ENCODE measurements at regions not wholly inside any gene's neighbourhood (a gene's known extent, or its start where the extent isn't known, plus 50 kb on each side); places are given as distances from the start of the nearest gene placed in this dataset.
"Not testable (repeated sequence)": the region's sequence is repeated elsewhere in the genome, so short reads cannot be mapped to it uniquely, and the experiment has no call there.

DNA sequence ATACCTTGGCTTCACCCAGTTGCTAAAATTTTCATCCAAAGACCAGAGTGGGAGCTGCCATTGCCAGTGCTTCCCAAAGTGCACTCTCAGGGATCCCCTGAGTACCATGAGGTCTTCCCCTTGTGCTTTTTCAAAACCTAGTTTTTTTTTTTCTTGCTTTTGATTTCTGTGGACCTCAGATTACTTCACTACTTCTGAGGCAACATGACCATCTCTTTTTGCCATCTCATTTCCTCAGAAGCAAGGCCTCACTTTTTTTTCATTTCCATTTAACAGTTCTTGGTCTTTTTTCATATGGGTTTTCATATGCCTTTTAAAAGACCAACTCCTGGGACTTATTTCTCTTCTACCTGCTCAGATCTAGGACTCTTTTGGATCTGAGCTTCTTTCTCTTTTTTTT, 64.1 kb upstream of the MMS22L start:
- no peak for DNase-seq

DNA sequence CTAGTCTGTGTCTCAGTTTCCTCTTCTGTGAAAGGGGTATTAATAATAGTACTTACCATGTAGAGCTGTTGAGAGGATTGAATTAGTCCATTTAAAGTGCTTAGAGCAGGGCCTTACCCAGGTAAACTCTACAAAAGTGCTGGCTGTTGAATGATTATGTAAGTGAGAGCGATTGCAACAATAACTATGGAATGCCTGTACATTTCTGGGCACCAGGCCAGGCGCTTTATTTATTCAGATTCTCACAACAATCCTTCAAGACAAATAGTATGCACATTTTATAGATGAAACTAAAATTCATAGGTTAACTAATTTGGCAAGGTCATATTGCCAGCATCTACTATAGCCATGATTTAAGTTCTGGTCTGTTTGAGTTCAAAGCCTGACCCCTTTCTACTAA, 78.3 kb upstream of the MMS22L start:
- no peak for DNase-seq

GRCh38 chr6:97364327-97364726, 81.3 kb upstream of the MMS22L start:
- no peak for DNase-seq

DNA sequence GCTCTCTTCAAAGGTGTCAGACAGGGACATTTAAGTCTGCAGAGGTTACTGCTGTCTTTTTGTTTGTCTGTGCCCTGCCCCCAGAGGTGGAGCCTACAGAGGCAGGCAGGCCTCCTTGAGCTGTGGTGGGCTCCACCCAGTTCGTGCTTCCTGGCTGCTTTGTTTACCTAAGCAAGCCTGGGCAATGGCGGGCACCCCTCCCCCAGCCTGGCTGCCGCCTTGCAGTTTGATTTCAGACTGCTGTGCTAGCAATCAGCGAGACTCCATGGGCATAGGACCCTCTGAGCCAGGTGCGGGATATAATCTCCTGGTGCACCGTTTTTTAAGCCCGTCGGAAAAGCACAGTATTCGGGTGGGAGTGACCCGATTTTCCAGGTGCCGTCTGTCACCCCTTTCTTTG, 99.1 kb upstream of the MMS22L start:
- DNase-seq = not testable (repeated sequence)

- DNase-seq = no peak
These were observed 109.7 kb upstream of the MMS22L start for GRCh38 chr6:97392735-97393134.

DNA sequence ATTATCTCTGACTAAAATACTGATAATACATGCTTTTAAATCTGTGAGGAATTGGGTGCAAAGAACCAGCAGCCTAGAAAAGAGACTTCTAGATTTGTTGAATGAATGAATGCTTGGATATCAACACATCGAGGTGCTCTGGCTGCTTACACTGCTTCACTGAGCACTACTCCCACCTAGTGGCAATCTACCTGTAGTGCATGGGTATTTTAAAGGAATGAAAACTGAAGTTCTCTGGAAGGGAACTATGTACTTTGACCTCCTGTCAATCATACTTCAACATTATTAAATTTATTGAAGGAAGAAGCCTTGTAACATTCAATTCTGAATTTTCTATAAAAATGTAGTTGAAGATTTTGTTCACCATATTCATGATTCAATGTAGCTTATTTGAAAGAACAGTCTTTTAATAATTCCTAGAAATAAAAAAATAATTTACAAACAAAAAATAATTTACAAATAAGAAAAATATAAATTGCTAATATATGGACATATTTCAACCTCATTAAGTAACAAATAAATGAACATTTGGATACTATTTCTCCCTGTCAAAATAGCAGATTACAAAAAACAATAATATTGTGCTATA, 111.2 kb upstream of the MMS22L start:
- peak in 16 of 51 donors; percentile 0 to 58 (median 8) for DNase-seq

DNA sequence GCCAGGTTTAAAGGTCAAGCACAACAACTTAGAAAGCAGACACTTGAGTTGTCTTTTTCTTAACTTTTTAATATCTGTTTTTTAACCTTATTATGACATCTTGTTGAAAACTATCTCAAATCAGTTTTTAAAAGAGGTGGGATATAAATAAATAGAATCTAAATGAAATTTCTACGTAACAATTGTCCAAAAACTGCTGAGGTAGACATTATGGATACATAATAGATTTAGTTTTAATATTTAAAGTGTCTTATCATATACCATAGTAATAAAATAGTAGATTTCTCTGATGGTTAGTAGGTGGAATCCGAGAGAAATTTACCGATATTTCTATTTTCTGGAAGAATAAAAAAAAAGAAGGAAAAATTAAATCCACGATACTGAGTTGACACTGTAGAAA, 113.9 kb upstream of the MMS22L start:
- DNase-seq = no peak

DNA sequence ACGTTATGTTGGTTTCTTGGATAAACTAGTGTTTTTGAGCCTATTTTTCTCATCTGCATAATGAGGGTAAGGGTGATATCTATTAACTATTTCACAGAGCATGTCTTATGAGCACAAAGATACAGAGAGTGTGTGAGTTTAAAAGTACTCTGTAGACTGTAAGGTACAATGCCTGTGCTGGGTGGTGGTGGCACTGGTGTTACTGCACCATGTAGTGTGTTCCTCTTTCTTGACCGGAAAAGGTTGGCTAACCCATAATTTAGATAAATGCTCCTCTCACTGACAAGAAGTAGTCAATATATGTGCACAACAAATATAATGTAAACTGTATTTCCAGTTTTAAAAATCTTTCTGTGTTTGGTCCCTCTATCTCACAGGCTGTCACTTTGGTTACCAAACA, 116.2 kb upstream of the MMS22L start:
- DNase-seq = no peak

DNA sequence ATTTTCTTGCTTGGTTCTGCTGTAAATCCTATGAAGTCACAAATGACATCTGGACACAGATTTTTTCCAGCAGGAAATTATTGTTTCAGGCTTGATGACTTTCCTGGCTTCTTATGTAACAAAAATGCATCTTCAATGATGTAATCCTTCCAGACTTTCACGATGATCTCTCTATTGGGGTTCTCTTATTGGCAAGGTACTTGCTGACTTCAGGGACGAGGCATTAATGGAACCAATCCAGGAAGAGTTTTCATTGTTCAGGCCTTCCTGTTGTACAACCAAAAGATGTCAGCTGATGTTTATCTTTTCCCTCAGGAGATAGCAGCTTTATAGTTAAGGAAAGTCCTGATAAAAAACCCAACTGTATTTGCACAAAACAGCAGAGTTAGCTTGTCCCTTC, 118.5 kb upstream of the MMS22L start:
- no peak for DNase-seq

DNA sequence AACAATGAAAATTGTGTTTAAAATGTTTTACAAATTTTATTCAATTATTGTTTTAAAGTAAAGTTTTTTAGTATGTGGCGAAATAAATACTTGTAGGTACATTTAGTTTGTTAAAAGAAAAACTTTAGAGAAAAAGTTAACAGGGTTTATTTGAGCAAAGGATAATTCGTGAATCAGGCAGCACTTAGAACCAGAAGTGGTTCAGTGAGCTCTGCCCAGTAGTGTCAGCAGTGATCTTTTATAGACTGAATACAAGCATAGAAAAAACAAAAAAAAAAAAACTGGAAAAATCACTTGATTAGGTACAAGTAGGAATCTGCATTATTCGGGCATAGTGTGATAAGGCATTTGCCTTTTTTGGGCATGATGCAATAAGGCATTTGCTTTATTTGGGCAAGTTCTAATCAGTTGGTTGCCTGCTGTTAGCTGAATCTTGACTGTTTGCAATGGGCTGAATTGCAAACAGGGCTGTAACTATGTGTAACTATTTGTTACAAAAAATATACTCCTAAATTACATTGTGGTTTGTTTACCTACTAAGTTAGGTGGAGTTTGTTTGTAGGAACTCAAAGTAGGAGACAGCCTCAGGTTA, 122.9 kb upstream of the MMS22L start:
- DNase-seq = no peak

GRCh38 chr6:97406633-97407032, 123.6 kb upstream of the MMS22L start:
- no peak for DNase-seq

DNA sequence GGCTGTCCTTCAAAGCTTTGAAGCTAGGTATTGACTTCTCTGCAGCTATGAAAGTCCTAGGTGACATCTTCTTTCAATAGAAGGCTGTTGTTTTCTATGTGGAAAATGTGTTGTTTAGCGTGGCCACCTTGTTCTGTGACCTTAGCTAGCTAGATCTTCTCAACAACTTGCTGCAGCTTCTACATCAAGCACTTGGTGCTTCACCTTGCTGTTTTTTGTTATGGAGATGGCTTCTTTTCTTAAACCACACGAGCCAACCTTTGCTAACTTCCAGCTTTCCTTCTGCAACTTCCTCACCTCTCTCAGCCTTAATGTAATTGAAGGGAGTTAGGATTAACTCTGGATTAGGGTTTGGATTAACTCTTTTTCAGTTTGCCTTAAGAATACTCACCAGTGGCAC, 128.6 kb upstream of the MMS22L start:
- DNase-seq = no peak

DNA sequence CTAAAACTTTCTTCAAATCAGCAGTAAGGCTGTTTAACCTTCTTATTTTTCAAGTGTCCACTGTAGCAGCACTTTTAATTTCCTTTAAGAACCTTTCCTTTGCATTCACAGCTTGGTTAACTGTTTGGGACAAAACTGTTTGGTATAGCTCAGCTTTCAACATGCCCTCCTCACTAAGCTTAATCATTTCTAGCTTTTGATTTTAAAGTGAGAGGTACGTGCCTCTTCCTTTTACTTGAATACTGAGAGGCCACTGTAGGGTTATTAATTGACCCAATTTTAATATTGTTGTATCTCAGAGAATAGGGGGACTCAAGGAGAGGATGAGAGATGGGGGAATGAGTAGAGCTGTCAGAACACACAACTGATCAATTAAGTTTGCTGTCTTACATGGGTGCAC, 129.5 kb upstream of the MMS22L start:
- no peak for DNase-seq

GRCh38 chr6:97422171-97422570, 139.2 kb upstream of the MMS22L start:
- DNase-seq = no peak

GRCh38 chr6:97423190-97423589, 140.2 kb upstream of the MMS22L start:
- DNase-seq = no peak

GRCh38 chr6:97427648-97428047, 144.6 kb upstream of the MMS22L start:
- no peak for DNase-seq

- peak in 8 of 51 donors; percentile 5 to 75 (median 36) for DNase-seq
These were observed 154.1 kb upstream of the MMS22L start for GRCh38 chr6:97437087-97437486.

GRCh38 chr6:97438011-97438671, 155.1 kb upstream of the MMS22L start:
- peak in 2 of 51 donors; percentile 45 to 58 for DNase-seq

DNA sequence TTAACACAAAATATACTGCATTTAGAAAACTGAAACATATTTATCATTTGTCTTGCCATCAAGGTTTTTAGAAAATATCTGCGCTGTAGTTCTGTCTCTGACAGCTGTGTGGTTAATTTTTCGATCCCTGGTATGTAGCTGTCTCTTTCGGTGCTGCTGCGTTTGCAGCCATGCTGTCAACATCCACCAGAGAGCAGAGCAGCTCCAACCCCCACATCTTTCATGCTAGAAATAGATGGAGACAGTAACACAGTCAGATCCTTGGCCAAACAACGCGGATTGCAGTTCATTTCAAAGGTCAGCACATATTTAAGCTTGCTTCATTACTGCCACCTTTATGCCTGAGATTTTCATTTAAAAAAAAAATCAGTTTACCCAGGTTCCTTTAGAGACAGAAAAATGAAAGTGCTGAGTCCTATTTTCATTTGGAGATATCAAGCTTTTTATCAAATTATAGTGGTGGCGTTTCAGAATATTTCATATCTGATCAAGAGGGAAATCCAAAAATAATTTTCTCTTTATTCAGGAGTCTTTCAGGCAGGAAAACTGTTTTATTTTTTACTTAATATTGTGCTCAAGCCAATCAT, 157.7 kb upstream of the MMS22L start:
- peak in 40 of 51 donors; percentile 1 to 91 (median 52) for DNase-seq

DNA sequence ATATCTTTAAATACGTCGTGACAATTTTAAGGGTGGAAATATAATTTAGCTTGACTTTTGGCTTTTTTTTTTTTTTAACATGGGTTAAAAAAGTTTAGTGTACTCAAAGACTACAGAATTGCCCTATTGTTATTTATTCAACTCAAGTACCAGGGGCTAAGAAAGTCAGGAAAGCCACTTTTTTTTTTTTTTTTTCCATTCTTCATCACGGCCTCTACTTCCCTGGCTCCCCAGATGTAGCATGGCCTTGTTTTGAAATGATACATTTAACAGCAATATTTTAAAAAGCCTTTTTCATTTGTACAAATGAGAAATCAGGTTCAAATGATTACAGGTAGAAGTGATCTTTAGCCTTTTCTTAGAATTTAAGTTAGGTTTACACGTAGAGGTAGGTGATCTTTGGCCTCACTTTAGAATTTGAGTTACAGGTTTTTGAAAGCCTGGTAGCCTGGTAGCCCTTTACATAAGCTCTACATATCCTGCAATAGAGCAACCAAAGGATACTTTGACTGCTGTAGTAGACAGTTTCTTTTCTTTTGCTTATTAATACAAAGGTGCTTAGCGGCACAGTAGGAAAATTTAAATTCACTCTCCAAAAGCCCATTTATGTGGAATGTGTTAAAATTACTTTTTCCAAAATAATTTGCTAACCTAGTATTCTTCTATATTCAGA, 160.5 kb upstream of the MMS22L start:
- DNase-seq = no peak

- no peak for DNase-seq
These were observed 162.4 kb upstream of the MMS22L start for GRCh38 chr6:97445407-97445806.

DNA sequence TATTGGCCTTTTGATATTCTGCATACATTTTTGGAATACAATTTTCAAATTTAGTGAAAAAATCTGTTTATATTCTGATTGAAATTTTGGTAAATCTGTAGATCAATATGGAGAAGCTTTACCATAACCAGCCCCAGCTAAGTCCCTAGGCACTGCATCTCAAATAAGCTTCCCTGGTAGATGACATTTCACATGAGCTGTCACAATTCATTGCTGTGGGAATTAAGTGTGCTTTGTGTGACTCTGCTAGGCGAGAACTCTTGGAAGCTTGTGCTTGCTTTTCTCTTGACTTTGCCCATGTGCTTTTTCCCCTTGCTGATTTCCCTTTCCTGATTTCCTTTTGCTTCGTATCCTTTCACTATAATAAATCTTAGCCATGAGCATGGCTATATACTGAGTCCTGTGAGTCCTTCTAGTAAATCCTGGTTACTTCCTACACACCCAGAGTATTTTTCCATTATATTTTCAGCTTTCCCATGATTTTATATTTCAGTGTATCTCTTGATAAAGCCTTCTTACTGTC, 166.5 kb upstream of the MMS22L start:
- no peak for DNase-seq
